NCI-H1105 (cell line): ENCODE measurements at regions not wholly inside any gene's neighbourhood (a gene's known extent, or its start where the extent isn't known, plus 50 kb on each side); places are given as distances from the start of the nearest gene placed in this dataset.

Experiments used
- DNase-seq: peaks from one replicate; lab custom pipeline; 2025; lab: John Stamatoyannopoulos, UW

- no peak for DNase-seq
Measured at GRCh38 chr18:47469576-47469975, 218.1 kb upstream of the SKOR2 start.

GRCh38 chr18:47461977-47462376, 210.5 kb upstream of the SKOR2 start:
- no peak for DNase-seq

DNA sequence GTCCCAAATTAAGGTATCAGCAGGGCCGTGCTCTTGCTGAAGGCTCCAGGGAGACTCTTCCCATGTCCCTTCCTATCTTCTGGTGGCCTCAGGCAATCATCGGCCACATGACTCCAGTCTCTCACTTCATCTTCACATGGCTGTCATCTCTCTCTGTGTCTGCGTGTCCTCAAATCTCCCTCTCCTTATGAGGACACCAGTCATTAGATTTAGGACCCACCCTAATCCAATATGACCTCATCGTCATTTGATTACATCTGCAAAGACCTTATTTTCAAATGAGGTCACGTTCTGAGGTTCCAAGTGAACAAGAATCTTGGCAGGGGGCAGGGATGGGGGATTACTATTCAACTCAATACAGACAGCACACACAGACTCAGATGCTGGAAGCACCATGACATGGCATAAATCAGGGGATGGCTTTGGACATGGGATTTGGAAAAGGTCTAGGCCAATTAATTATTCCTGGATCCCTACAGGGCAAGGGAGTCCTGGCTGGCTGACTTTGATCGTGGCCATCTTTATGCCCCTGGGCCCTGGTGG, 210.0 kb upstream of the SKOR2 start:
- no peak for DNase-seq

- no peak for DNase-seq
Measured at GRCh38 chr18:47458483-47458882, 207.0 kb upstream of the SKOR2 start.

GRCh38 chr18:47457614-47458013, 206.2 kb upstream of the SKOR2 start:
- DNase-seq = no peak

GRCh38 chr18:47453038-47453437, 201.6 kb upstream of the SKOR2 start:
- DNase-seq = no peak

DNA sequence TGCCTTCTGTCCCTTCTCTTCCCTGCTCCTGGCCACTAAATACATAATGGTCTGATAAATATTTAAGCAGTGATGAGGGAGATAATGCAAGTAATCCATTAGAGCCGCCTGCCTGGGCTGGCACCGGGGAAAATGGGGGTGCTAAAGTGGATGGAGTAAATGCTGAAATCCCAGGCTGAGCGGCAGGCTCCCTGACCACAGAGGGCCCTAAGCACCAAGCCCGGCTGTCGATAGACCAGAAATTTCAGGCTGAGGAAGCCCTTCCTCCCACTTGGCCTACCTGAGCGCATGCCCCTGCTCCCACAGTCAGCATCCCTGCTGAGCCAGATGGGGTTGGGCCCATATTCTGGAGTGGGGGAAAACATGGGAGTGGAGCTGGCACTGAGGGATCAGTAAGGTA, 197.5 kb upstream of the SKOR2 start:
- no peak for DNase-seq

DNA sequence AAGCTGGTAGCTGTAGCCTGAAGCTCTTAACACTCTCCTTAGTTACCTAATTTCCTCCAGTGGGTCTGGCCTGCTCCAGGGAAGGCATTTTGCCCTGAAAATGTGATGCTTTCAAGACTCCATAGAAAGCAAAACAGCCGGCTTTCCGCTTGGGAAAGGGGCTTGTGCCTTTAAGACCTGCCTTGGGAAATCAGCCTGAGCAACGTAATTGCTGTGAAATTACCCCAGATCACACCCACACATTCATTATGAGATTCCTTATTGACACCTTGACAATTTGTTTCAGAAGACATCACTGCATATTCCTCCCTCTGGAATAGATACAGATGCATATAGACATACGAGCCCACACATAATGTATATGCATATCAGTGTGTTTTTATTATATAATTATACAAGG, 190.5 kb upstream of the SKOR2 start:
- no peak for DNase-seq

GRCh38 chr18:47438001-47438400, 186.5 kb upstream of the SKOR2 start:
- DNase-seq = no peak

GRCh38 chr18:47436871-47437270, 185.4 kb upstream of the SKOR2 start:
- no peak for DNase-seq

DNA sequence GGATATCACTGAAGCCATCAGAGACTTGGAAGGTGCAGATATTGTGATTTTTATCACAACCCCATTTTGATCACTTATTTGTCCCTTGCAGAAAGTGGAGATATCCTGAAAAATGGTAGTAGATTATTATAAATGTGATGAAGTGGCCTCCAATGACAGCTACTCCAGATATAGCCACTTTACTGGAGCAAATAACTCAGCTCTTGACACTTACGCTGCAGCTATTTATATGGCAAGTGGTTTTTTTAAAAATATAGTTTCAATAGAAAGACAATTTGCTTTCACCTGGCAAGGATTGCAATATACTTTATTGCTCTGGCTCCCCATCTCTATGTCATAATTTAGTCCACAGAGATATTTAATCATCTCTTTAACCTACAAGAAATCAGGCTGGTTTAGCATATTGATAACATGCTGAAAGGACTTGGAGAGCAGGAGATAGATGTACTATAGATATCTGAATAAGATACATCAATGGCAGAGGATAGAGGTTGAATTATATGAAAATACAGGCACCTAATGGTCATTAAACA, 182.8 kb upstream of the SKOR2 start:
- no peak for DNase-seq

GRCh38 chr18:47427923-47428637, 176.6 kb upstream of the SKOR2 start:
- DNase-seq = no peak

GRCh38 chr18:47427072-47427471, 175.6 kb upstream of the SKOR2 start:
- DNase-seq = no peak

DNA sequence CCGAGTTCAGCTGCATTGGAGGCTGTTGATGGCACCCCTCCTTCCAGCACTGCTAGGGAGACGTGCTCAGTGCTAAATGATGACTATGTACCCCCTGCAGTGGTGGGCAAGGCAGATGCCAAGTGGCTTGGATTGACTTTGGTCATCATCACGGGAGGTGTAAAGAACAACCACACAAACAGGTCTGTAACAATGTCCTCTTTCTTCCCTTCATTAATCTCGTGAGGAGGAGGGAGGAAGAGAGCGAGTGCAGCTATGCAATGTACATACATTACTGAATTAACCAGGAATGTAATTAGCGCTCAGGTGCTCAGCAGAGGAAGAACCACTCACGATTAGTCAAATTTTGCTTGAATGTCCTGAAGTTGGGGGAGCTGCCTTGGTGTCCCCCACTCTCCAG, 173.9 kb upstream of the SKOR2 start:
- DNase-seq = no peak

DNA sequence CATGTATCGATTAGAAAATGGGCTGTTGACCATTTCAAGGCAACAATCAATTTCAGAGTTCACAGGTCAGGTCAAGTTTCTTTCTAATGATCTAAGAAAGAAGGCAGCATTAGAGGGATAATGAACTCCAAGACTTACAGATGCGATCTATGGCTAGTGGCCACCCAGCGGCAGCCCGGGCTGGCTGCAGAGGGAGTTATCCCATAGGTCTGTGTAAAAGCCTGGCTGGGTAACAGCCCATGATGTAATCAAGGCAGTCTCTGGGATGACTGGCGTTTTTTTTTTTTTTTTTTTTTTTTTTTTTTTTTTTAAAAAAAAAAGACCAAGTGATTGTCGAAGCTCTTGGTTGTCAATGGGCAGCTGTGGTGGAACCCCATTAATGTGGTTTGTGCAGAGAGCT, 171.1 kb upstream of the SKOR2 start:
- DNase-seq = no peak

DNA sequence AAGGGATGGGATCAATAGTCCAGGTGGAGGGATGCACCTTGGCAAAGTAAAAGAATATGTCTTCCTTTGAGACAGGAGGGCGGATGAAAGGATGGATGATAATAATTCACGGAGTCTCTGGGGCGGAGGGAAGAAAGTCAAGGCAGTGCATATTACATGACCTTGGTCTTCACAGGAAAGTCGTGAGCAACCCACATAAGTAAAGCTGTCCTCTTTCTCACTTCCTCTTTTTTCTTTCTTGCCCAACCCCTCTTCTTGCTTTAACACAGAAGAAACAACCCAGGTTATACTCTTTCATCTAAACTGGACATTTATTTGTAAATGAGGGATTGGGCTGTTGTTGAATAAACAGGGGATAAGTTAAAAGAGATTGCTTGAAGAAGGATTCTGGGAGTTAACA, 168.7 kb upstream of the SKOR2 start:
- DNase-seq = no peak

DNA sequence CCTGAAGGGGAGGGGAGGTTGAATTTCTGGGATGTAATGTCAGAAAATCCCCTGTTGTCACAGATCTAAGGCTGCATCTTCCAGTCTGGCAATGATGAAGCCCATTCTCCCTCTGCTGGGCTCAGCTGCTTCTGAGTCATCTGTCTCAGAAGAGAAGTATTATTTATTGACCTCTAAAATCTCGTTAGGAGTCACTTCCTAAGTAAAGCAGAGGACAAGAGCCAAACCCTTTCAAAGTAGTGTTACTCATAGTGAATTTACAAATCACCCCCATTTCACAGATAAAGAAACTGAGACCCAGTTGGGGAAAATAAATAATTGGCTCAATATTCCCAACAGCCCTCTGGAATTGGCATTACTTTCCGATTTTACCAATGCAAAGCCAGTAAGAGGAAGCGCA, 167.3 kb upstream of the SKOR2 start:
- DNase-seq = no peak

GRCh38 chr18:47417807-47418206, 166.3 kb upstream of the SKOR2 start:
- DNase-seq = no peak

DNA sequence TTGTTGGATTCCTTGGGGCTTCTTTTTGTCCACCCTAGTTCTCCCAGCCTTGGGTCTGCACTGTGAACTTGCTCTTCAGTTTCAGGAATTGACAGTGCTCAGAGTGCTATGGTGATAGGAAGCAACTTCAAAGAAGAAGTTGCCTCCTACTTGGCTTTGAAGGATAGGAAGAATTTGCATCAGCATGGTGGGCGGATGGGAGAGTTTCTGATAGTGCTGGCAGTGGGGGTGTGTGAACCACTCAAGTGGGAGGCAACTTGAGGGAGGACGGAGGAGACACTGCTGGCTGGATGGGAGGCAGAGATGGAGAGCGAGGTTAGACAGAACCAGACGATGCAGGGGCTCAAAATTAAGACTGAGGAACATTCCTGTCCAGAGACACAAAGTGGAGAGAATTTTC, 164.4 kb upstream of the SKOR2 start:
- no peak for DNase-seq

- DNase-seq = no peak
Measured at GRCh38 chr18:47413327-47413726, 161.9 kb upstream of the SKOR2 start.

GRCh38 chr18:47412924-47413323, 161.5 kb upstream of the SKOR2 start:
- no peak for DNase-seq

DNA sequence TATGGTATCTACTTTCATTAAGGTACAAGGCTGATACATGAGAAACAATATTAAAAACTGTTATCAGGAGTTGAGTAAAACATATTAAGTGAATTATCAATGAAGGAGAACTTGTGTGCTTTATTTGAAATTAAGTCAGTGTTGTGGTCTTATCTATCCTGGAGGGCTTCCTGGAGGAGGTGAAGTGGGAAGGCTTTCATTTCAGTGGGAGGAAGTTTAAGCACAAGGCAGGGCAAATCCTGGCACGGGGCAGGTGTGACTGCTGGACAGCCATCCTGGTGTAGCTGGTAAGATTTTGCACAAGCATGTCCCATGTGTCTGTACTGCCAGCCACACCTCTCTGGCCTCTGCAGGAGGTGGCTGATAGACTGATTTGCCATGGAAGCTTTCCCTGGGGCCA, 159.7 kb upstream of the SKOR2 start:
- no peak for DNase-seq

GRCh38 chr18:47410139-47410538, 158.7 kb upstream of the SKOR2 start:
- DNase-seq = no peak

- DNase-seq = no peak
Measured at GRCh38 chr18:47409519-47409918, 158.1 kb upstream of the SKOR2 start.
